Stomach (tissue), 4 donors: ENCODE measurements at regions not wholly inside any gene's neighbourhood (a gene's known extent, or its start where the extent isn't known, plus 50 kb on each side); places are given as distances from the start of the nearest gene placed in this dataset.

Experiments
- EP300 ChIP-seq: sonication (generic); formaldehyde crosslinking; IDR thresholded peaks from one replicate; pipeline ENCODE4 v1.6.1; 2017; ENCODE audit warnings: antibody characterized with exemption
- POLR2A ChIP-seq, 4 donors: fragments of 450-650 bp; IDR thresholded peaks; one replicate each; pipeline ENCODE4 v1.6.1; 2016; ENCODE audit warnings: antibody characterized with exemption in 4 of 4, control low read depth in 2 of 4, mild to moderate bottlenecking in 1 of 4, moderate library complexity in 1 of 4
- POLR2AphosphoS5 ChIP-seq, 3 donors: sonication (generic); formaldehyde crosslinking; IDR thresholded peaks; one replicate each; pipeline ENCODE4 v1.6.1; 2016; ENCODE audit warnings: antibody characterized with exemption in 3 of 3
- TF ChIP-seq, protein P1 (sequence below), 7 experiments: fragments of 450-650 bp in 4 of 7; fragments of 200-600 bp in 3 of 7; sonication (generic) in 3 of 7; IDR thresholded peaks; one replicate each; pipeline ENCODE4 v1.5.1; 2016 to 2019; ENCODE audit warnings: antibody characterized with exemption in 7 of 7, control low read depth in 2 of 7, mild to moderate bottlenecking in 1 of 7

DNA sequence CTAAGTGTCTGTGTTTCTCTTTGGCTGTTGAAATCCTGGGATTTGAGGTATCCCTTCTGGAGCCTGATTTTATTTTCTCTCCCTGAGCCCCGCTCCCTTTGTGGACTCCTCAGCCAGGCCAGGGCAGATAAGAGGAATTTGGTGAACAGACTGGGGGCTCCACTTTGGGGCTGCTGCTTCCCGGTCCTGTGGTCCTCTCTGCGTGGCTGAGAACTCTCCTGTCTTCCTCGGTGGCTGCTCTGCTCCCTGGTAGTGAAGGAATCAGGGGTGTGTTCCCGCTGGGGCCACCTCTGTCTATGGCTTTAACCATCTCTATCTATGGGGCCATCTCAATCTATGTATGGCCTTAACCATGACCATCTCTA, 71.7 kb upstream of the SH3PXD2B start:
- TF ChIP-seq, protein P1, sequence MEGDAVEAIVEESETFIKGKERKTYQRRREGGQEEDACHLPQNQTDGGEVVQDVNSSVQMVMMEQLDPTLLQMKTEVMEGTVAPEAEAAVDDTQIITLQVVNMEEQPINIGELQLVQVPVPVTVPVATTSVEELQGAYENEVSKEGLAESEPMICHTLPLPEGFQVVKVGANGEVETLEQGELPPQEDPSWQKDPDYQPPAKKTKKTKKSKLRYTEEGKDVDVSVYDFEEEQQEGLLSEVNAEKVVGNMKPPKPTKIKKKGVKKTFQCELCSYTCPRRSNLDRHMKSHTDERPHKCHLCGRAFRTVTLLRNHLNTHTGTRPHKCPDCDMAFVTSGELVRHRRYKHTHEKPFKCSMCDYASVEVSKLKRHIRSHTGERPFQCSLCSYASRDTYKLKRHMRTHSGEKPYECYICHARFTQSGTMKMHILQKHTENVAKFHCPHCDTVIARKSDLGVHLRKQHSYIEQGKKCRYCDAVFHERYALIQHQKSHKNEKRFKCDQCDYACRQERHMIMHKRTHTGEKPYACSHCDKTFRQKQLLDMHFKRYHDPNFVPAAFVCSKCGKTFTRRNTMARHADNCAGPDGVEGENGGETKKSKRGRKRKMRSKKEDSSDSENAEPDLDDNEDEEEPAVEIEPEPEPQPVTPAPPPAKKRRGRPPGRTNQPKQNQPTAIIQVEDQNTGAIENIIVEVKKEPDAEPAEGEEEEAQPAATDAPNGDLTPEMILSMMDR (IDR thresholded peaks at IDR 0.05): no peak
- TF ChIP-seq POLR2A (IDR thresholded peaks at IDR 0.05): no peak
- TF ChIP-seq POLR2AphosphoS5 (IDR thresholded peaks at IDR 0.05): no peak
- no peak for TF ChIP-seq EP300
